Loucy (cell line): ENCODE measurements at regions not wholly inside any gene's neighbourhood (a gene's known extent, or its start where the extent isn't known, plus 50 kb on each side); places are given as distances from the start of the nearest gene placed in this dataset.

Experiments used
- H2AFZ ChIP-seq: fragments of 200-600 bp; sonication (generic); 2 replicates; pipeline ENCODE4 v1.6.0; 2016; ENCODE audit warnings: antibody characterized with exemption, mild to moderate bottlenecking, low read length, moderate library complexity
- H3F3A ChIP-seq: fragments of 200-600 bp; 2 replicates; pipeline ENCODE4 v1.6.0; 2016; ENCODE audit warnings: antibody characterized with exemption, low read depth, mild to moderate bottlenecking
- H3K27me3 ChIP-seq: fragments of 200-600 bp; sonication (generic); 2 replicates; pipeline ENCODE4 v1.6.1; 2014; ENCODE audit warnings: low read length, mild to moderate bottlenecking; ENCODE audit not compliant: insufficient read depth, poor library complexity, severe bottlenecking
- H3K36me3 ChIP-seq: fragments of 200-600 bp; sonication (generic); 2 replicates; pipeline ENCODE4 v1.6.1; 2016; ENCODE audit warnings: low read length; ENCODE audit not compliant: insufficient read depth
- H3K4me1 ChIP-seq: fragments of 200-600 bp; sonication (generic); 2 replicates; pipeline ENCODE4 v1.5.1; 2014; ENCODE audit warnings: low read length, mild to moderate bottlenecking; ENCODE audit not compliant: insufficient read depth, poor library complexity, severe bottlenecking
- H3K4me2 ChIP-seq: fragments of 200-600 bp; sonication (generic); 2 replicates; pipeline ENCODE4 v1.6.0; 2014; ENCODE audit warnings: antibody characterized with exemption, low read length, low read depth, mild to moderate bottlenecking; ENCODE audit not compliant: poor library complexity, severe bottlenecking
- H3K4me3 ChIP-seq: fragments of 200-600 bp; sonication (generic); 2 replicates; pipeline ENCODE4 v1.5.1; 2014; ENCODE audit warnings: low read length, mild to moderate bottlenecking, mixed read lengths; ENCODE audit not compliant: poor library complexity, severe bottlenecking
- H3K79me2 ChIP-seq: fragments of 200-600 bp; sonication (generic); 2 replicates; pipeline ENCODE4 v1.6.1; 2014; ENCODE audit warnings: low read length; ENCODE audit not compliant: insufficient read depth
- H3K9ac ChIP-seq: fragments of 200-600 bp; sonication (generic); 2 replicates; pipeline ENCODE4 v1.6.0; 2014; ENCODE audit warnings: mild to moderate bottlenecking, low read depth, low read length, moderate library complexity; ENCODE audit not compliant: poor library complexity, severe bottlenecking
- H3K9me2 ChIP-seq: fragments of 200-600 bp; sonication (generic); replicated peaks from 2 replicates; pipeline ENCODE4 v1.6.1; 2016; ENCODE audit warnings: low read depth, low read length, mixed read lengths
- H3K9me3 ChIP-seq: fragments of 200-600 bp; sonication (generic); 2 replicates; pipeline ENCODE4 v1.6.1; 2014; ENCODE audit warnings: mild to moderate bottlenecking, antibody characterized with exemption, low read length, low read depth; ENCODE audit not compliant: insufficient read depth
- H4K20me1 ChIP-seq: fragments of 200-600 bp; sonication (generic); 2 replicates; pipeline ENCODE4 v1.6.0; 2014; ENCODE audit warnings: antibody characterized with exemption, low read length, mild to moderate bottlenecking; ENCODE audit not compliant: insufficient read depth, poor library complexity, severe bottlenecking
- CTCF ChIP-seq: fragments of 200-600 bp; sonication (generic); conservative IDR thresholded peaks from 2 replicates; pipeline ENCODE4 v1.5.1; 2014; ENCODE audit warnings: mild to moderate bottlenecking, antibody characterized with exemption, low read length
- EZH2phosphoT487 ChIP-seq: fragments of 200-600 bp; IDR thresholded peaks from 2 replicates; pipeline ENCODE4 v1.6.1; 2018; ENCODE audit warnings: antibody characterized with exemption, mild to moderate bottlenecking, moderate library complexity, borderline replicate concordance

GRCh38 chr10:3950676-3951275 is 165.8 kb upstream of the KLF6 start:
- Histone ChIP-seq H3K4me3 (no peak overlapping the region), H3K4me1 (no peaks in the 10 kb centered on the region), H3K9me2 (no peaks in the 10 kb centered on the region), H3K9me3 (no peaks in the 10 kb centered on the region), H3K27me3 (no peaks in the 10 kb centered on the region), H3K9ac (no peak overlapping the region), H3K4me2 (no peak overlapping the region), H3K36me3 (no peaks in the 10 kb centered on the region), H3F3A (no peaks in the 10 kb centered on the region), H3K79me2 (no peaks in the 10 kb centered on the region), H4K20me1 (no peaks in the 10 kb centered on the region), H2AFZ (no peak overlapping the region)
- TF ChIP-seq EZH2phosphoT487 (no peak), CTCF (no peak)

- Histone ChIP-seq H3K79me2 (no peaks in the 10 kb centered on the region), H3K4me2 (no peak overlapping the region), H4K20me1 (no peaks in the 10 kb centered on the region), H2AFZ (no peak overlapping the region), H3K36me3 (no peaks in the 10 kb centered on the region), H3K27me3 (no peaks in the 10 kb centered on the region), H3F3A (no peaks in the 10 kb centered on the region), H3K9ac (no peak overlapping the region), H3K9me3 (no peaks in the 10 kb centered on the region), H3K4me1 (no peaks in the 10 kb centered on the region), H3K9me2 (no peaks in the 10 kb centered on the region), H3K4me3 (no peak overlapping the region)
- TF ChIP-seq CTCF (no peak), EZH2phosphoT487 (no peak)
Observed at GRCh38 chr10:3949711-3950110, 164.7 kb upstream of the KLF6 start.

- Histone ChIP-seq H3K4me2 (no peak overlapping the region), H3K4me1 (no peaks in the 10 kb centered on the region), H3K27me3 (no peaks in the 10 kb centered on the region), H3K36me3 (no peaks in the 10 kb centered on the region), H4K20me1 (no peaks in the 10 kb centered on the region), H3K9ac (no peak overlapping the region), H3K79me2 (no peaks in the 10 kb centered on the region), H3K4me3 (no peak overlapping the region), H3K9me2 (no peaks in the 10 kb centered on the region), H2AFZ (no peak overlapping the region), H3F3A (no peaks in the 10 kb centered on the region), H3K9me3 (no peaks in the 10 kb centered on the region)
- TF ChIP-seq EZH2phosphoT487, result no peak
- TF ChIP-seq CTCF, result no peak
Observed at GRCh38 chr10:3948843-3949242, 163.8 kb upstream of the KLF6 start.
